Osteocyte (in vitro differentiated cells): ENCODE measurements at regions not wholly inside any gene's neighbourhood (a gene's known extent, or its start where the extent isn't known, plus 50 kb on each side); places are given as distances from the start of the nearest gene placed in this dataset.

Experiments used
- DNase-seq: peaks from one replicate; pipeline ENCODE4 v3.0.0; 2021; ENCODE audit warnings: mixed read lengths; ENCODE audit not compliant: unreplicated experiment; ENCODE audit errors: extremely low spot score
- H3K27ac Mint-ChIP-seq: one replicate; pipeline ENCODE4 v1.8.0; 2021; ENCODE audit warnings: mild to moderate bottlenecking, mixed read lengths; ENCODE audit not compliant: unreplicated experiment
- H3K27me3 Mint-ChIP-seq: one replicate; pipeline ENCODE4 v1.8.0; 2021; ENCODE audit warnings: mixed read lengths; ENCODE audit not compliant: unreplicated experiment
- H3K36me3 Mint-ChIP-seq: one replicate; pipeline ENCODE4 v1.8.0; 2021; ENCODE audit warnings: mixed read lengths; ENCODE audit not compliant: unreplicated experiment
- H3K4me1 Mint-ChIP-seq: one replicate; pipeline ENCODE4 v1.8.0; 2021; ENCODE audit warnings: mixed read lengths; ENCODE audit not compliant: unreplicated experiment
- H3K4me3 Mint-ChIP-seq: one replicate; pipeline ENCODE4 v1.8.0; 2021; ENCODE audit warnings: mild to moderate bottlenecking, moderate library complexity, mixed read lengths; ENCODE audit not compliant: unreplicated experiment
- H3K9me3 Mint-ChIP-seq: one replicate; pipeline ENCODE4 v1.8.0; 2021; ENCODE audit warnings: mixed read lengths; ENCODE audit not compliant: unreplicated experiment
- TF ChIP-seq, protein P1 (sequence below): fragments of 200-600 bp; sonication (generic); IDR thresholded peaks from 2 replicates; pipeline ENCODE4 v1.5.0; 2021; ENCODE audit warnings: antibody characterized with exemption, mild to moderate bottlenecking, moderate library complexity

DNA sequence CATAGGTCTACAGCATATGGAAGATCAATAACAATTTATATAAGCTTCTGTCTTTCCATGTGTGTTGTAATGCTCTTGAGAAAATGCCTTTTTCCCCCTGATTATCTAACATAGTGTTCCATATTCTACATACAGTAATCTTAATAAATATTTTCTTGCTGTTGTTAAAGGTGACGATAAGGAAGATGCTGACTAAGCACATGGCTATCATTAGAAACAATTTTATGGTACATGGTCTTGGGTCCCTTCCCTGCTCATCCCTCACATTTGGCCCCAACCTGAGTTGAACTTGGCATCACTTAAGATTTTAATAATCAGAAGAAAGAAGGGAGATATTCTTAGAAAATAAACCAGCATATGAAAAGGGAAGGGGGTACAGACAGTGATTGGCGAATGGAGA, 382.1 kb upstream of the CDH20 start:
- H3K27ac Mint-ChIP-seq, result no peak overlapping the region
- no peaks in the 10 kb centered on the region for H3K9me3 Mint-ChIP-seq
- no peaks in the 10 kb centered on the region for H3K4me1 Mint-ChIP-seq
- DNase-seq, result no peak
- TF ChIP-seq, protein P1, sequence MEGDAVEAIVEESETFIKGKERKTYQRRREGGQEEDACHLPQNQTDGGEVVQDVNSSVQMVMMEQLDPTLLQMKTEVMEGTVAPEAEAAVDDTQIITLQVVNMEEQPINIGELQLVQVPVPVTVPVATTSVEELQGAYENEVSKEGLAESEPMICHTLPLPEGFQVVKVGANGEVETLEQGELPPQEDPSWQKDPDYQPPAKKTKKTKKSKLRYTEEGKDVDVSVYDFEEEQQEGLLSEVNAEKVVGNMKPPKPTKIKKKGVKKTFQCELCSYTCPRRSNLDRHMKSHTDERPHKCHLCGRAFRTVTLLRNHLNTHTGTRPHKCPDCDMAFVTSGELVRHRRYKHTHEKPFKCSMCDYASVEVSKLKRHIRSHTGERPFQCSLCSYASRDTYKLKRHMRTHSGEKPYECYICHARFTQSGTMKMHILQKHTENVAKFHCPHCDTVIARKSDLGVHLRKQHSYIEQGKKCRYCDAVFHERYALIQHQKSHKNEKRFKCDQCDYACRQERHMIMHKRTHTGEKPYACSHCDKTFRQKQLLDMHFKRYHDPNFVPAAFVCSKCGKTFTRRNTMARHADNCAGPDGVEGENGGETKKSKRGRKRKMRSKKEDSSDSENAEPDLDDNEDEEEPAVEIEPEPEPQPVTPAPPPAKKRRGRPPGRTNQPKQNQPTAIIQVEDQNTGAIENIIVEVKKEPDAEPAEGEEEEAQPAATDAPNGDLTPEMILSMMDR, result no peak
- H3K36me3 Mint-ChIP-seq, result no peaks in the 10 kb centered on the region
- H3K27me3 Mint-ChIP-seq, result peaks cover 42% of the 10 kb centered on the region
- H3K4me3 Mint-ChIP-seq, result no peak overlapping the region

- H3K27me3 Mint-ChIP-seq, result peaks cover 42% of the 10 kb centered on the region
- H3K4me1 Mint-ChIP-seq, result peaks cover 23% of the 10 kb centered on the region
- H3K9me3 Mint-ChIP-seq, result no peaks in the 10 kb centered on the region
- H3K4me3 Mint-ChIP-seq, result no peak overlapping the region
- H3K36me3 Mint-ChIP-seq, result no peaks in the 10 kb centered on the region
- no peak for DNase-seq
- TF ChIP-seq, protein P1, result no peak
- H3K27ac Mint-ChIP-seq, result no peak overlapping the region
Measured at GRCh38 chr18:60962625-60963024, 370.6 kb upstream of the CDH20 start.

DNA sequence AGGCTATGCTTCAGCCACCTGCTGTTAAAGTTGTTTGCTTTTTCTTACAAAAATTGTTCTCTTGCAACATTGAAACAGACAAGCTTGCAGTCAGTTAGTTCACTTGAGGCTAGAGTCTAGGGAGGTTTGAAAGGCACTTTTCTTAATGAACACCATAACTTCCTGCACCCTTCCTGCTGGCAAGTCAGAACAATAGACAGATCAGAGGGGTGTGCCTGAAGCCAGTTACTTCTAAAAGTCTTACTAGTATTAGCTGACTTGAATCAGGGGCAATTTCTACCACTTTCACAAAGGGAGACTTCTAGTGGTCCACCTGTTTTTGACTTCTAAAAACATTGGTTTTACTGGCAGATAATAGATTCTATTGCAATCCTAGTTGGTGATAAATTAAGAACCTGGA, 367.4 kb upstream of the CDH20 start:
- no peaks in the 10 kb centered on the region for H3K36me3 Mint-ChIP-seq
- H3K27ac Mint-ChIP-seq, result no peak overlapping the region
- DNase-seq, result no peak
- H3K9me3 Mint-ChIP-seq, result peaks cover 7% of the 10 kb centered on the region
- H3K4me1 Mint-ChIP-seq, result peaks cover 23% of the 10 kb centered on the region
- TF ChIP-seq, protein P1, result no peak
- no peak overlapping the region for H3K4me3 Mint-ChIP-seq
- H3K27me3 Mint-ChIP-seq, result peaks cover 37% of the 10 kb centered on the region

DNA sequence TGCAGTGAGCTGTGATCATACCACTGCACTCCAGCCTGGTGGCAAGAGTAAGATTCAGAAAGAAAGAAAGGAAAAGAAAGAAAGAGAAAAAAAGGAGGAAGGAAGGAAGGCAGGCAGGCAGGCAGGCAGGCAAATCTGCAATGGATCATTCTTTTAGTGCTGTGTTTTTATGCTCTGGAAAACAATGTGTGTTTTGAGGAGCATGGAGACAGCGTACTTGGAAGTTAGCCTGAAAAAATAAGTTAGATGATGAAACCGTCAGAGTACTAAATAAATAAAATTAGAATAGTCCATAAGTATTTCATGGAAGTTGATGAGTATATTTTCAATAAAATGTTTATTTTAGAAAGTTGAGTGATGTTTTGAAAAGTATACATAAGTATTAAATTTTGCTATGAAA, 366.4 kb upstream of the CDH20 start:
- Mint-ChIP-seq H3K27ac (peak overlapping the region; percentile 72), H3K4me1 (peaks cover 23% of the 10 kb centered on the region), H3K27me3 (peaks cover 27% of the 10 kb centered on the region), H3K9me3 (peaks cover 7% of the 10 kb centered on the region), H3K4me3 (no peak overlapping the region), H3K36me3 (no peaks in the 10 kb centered on the region)
- TF ChIP-seq, protein P1, result no peak
- DNase-seq, result no peak

- H3K4me3 Mint-ChIP-seq, result no peak overlapping the region
- TF ChIP-seq, protein P1, result no peak
- peaks cover 31% of the 10 kb centered on the region for H3K4me1 Mint-ChIP-seq
- H3K27me3 Mint-ChIP-seq, result no peaks in the 10 kb centered on the region
- no peak overlapping the region for H3K27ac Mint-ChIP-seq
- no peaks in the 10 kb centered on the region for H3K36me3 Mint-ChIP-seq
- DNase-seq, result no peak
- no peaks in the 10 kb centered on the region for H3K9me3 Mint-ChIP-seq
Measured at GRCh38 chr18:60975420-60975819, 357.8 kb upstream of the CDH20 start.
